Endodermal cell (in vitro differentiated cells): ENCODE measurements at regions not wholly inside any gene's neighbourhood (a gene's known extent, or its start where the extent isn't known, plus 50 kb on each side); places are given as distances from the start of the nearest gene placed in this dataset.

Source experiments
- DNase-seq: peaks from one replicate; pipeline ENCODE4 v3.0.0-alpha.2; 2017
- H3K27ac ChIP-seq: 2 replicates; pipeline ENCODE4 v1.5.1; 2013; ENCODE audit warnings: mild to moderate bottlenecking, low read depth, low read length, moderate library complexity
- H3K27me3 ChIP-seq: 2 replicates; pipeline ENCODE4 v1.6.1; 2013; ENCODE audit warnings: mild to moderate bottlenecking, low read length, moderate library complexity; ENCODE audit not compliant: insufficient read depth, control insufficient read depth, poor library complexity, severe bottlenecking
- H3K36me3 ChIP-seq: 2 replicates; pipeline ENCODE4 v1.7.0; 2013; ENCODE audit warnings: mild to moderate bottlenecking, low read length, moderate library complexity; ENCODE audit not compliant: control insufficient read depth, insufficient read depth
- H3K4me1 ChIP-seq: one replicate; pipeline ENCODE4 v1.7.0; 2013; ENCODE audit warnings: low read length; ENCODE audit not compliant: control insufficient read depth, insufficient read depth
- H3K4me3 ChIP-seq: 2 replicates; pipeline ENCODE4 v1.5.1; 2013; ENCODE audit warnings: mild to moderate bottlenecking, low read length, moderate library complexity
- H3K9ac ChIP-seq: 2 replicates; pipeline ENCODE4 v1.6.1; 2013; ENCODE audit warnings: mild to moderate bottlenecking, low read length, moderate library complexity; ENCODE audit not compliant: poor library complexity, severe bottlenecking; ENCODE audit errors: extremely low read depth
- H3K9me3 ChIP-seq: 2 replicates; pipeline ENCODE4 v1.6.1; 2013; ENCODE audit warnings: mild to moderate bottlenecking, low read length, moderate library complexity; ENCODE audit not compliant: control insufficient read depth
- H3K27ac Mint-ChIP-seq: 2 replicates; pipeline ENCODE4 v1.8.0; 2020; ENCODE audit warnings: mixed read lengths
- H3K27me3 Mint-ChIP-seq: 2 replicates; pipeline ENCODE4 v1.8.0; 2021; ENCODE audit warnings: mild to moderate bottlenecking, mixed read lengths; ENCODE audit not compliant: insufficient read depth
- H3K36me3 Mint-ChIP-seq: 2 replicates; pipeline ENCODE4 v1.8.0; 2020; ENCODE audit warnings: low read depth, mixed read lengths
- H3K4me1 Mint-ChIP-seq: 2 replicates; pipeline ENCODE4 v1.8.0; 2020; ENCODE audit warnings: mixed read lengths
- H3K4me3 Mint-ChIP-seq: 2 replicates; pipeline ENCODE4 v1.8.0; 2020; ENCODE audit warnings: mild to moderate bottlenecking, moderate library complexity, mixed read lengths
- H3K9me3 Mint-ChIP-seq: 2 replicates; pipeline ENCODE4 v1.8.0; 2020; ENCODE audit warnings: mild to moderate bottlenecking, mixed read lengths
- WGBS, 2 experiments: methylation state at CpG; one replicate each; pipeline versions ENCODE4 v1.1.5 to v1.1.7; 2013; ENCODE audit warnings: missing lambda C conversion rate in 2 of 2, mixed read lengths in 1 of 2; ENCODE audit not compliant: insufficient coverage in 1 of 2, insufficient read length in 1 of 2; 5-methylcytosine and 5-hydroxymethylcytosine counted together
- TF ChIP-seq, protein P1 (sequence below): fragments of 200-600 bp; sonication (generic); conservative IDR thresholded peaks from 2 replicates; pipeline ENCODE4 v1.5.0; 2021; ENCODE audit warnings: antibody characterized with exemption, mild to moderate bottlenecking

DNA sequence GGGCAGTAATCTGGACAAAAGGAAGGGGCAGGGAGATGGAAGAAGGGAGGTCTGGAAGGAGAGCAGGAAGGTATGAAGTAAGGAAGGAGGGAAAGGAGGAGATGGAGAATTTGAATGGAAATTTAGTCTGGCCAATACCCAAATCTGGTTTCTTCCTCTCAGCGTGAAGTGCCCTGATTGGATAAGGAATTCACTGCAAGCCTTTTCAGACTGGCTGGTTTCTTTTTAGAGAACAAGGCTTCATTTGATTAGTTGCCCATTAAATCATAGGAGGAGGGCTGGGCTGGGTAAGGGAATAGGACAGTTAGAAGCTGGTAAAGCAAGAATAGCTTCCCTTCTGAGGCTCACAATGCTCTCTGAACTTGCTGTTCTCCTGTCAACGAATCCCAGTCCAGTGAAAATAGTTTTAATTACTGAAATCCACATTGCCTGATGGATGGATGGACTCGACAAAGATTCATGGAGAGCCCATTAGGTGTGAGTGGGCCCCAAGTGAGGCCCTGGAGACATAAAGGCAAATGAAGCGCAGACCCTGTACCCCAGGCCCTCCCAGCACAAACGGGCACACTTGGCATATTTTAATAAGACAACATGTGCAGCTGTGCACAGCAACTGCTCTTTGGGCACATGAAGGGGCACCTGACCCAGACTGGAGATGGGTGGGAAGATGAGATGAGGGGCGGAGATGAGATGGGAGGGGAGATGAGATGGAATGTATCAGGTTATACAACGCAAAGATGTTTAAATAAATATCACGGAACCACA is 347.1 kb upstream of the GATB start:
- Mint-ChIP-seq H3K4me1 (no peaks in the 10 kb centered on the region), H3K9me3 (no peaks in the 10 kb centered on the region), H3K4me3 (no peak overlapping the region), H3K27ac (no peak overlapping the region), H3K27me3 (no peaks in the 10 kb centered on the region), H3K36me3 (no peaks in the 10 kb centered on the region)
- Histone ChIP-seq H3K27ac (no peak overlapping the region), H3K9ac (no peak overlapping the region), H3K4me1 (no peaks in the 10 kb centered on the region), H3K9me3 (no peaks in the 10 kb centered on the region), H3K36me3 (no peaks in the 10 kb centered on the region), H3K4me3 (no peak overlapping the region), H3K27me3 (no peaks in the 10 kb centered on the region)
- WGBS, 2 experiments = 93 to 98% methylated on average over 6 to 8 of the region's 8 CpGs
- TF ChIP-seq, protein P1, sequence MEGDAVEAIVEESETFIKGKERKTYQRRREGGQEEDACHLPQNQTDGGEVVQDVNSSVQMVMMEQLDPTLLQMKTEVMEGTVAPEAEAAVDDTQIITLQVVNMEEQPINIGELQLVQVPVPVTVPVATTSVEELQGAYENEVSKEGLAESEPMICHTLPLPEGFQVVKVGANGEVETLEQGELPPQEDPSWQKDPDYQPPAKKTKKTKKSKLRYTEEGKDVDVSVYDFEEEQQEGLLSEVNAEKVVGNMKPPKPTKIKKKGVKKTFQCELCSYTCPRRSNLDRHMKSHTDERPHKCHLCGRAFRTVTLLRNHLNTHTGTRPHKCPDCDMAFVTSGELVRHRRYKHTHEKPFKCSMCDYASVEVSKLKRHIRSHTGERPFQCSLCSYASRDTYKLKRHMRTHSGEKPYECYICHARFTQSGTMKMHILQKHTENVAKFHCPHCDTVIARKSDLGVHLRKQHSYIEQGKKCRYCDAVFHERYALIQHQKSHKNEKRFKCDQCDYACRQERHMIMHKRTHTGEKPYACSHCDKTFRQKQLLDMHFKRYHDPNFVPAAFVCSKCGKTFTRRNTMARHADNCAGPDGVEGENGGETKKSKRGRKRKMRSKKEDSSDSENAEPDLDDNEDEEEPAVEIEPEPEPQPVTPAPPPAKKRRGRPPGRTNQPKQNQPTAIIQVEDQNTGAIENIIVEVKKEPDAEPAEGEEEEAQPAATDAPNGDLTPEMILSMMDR = no peak
- no peak for DNase-seq

GRCh38 chr4:152106781-152107321 is 346.0 kb upstream of the GATB start:
- Histone ChIP-seq H3K9me3 (no peaks in the 10 kb centered on the region), H3K9ac (no peak overlapping the region), H3K27ac (no peak overlapping the region), H3K4me1 (no peaks in the 10 kb centered on the region), H3K27me3 (no peaks in the 10 kb centered on the region), H3K4me3 (no peak overlapping the region), H3K36me3 (no peaks in the 10 kb centered on the region)
- Mint-ChIP-seq H3K9me3 (no peaks in the 10 kb centered on the region), H3K4me3 (no peak overlapping the region), H3K4me1 (no peaks in the 10 kb centered on the region), H3K27ac (no peak overlapping the region), H3K36me3 (no peaks in the 10 kb centered on the region), H3K27me3 (no peaks in the 10 kb centered on the region)
- no peak for DNase-seq
- TF ChIP-seq, protein P1 = no peak
- 90 to 91% methylated on average over 5 to 6 of the region's 6 CpGs for WGBS, 2 experiments

DNA sequence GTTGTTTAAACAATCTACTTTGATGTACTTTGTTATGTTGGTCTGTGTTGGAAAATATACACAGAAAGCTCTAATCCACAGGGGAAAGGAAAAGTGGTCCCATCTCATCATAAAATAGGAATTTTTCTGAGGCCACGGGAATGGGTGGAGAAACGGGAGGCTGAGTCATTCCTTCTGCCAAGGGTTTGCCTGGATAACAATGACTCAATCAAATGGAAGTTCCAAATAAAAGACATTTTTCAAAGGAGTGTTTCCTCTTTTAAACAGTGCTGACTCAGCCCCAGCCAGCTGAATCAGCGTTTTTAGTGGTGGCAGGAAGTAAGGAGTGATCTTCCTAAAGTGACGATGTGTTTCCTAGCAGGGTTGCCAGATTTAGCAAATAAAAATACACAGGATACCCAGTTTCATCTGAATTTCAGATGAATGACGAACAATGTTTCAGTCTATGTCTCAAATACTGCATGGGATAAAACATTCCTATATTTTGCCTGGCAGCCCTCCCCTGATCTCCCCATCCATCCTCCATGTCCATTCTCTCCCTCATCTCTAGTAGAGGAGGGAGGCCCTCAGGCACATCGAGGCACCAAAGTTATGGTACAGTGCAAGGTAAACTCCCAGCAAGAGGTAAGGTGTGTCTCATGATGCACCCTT is 345.4 kb upstream of the GATB start:
- no peak overlapping the region for H3K4me3 ChIP-seq
- no peak for DNase-seq
- H3K27ac ChIP-seq = no peak overlapping the region
- H3K9me3 ChIP-seq = no peaks in the 10 kb centered on the region
- no peaks in the 10 kb centered on the region for H3K36me3 Mint-ChIP-seq
- H3K36me3 ChIP-seq = no peaks in the 10 kb centered on the region
- H3K27ac Mint-ChIP-seq = no peak overlapping the region
- H3K27me3 Mint-ChIP-seq = no peaks in the 10 kb centered on the region
- no peak overlapping the region for H3K4me3 Mint-ChIP-seq
- H3K4me1 Mint-ChIP-seq = no peaks in the 10 kb centered on the region
- TF ChIP-seq, protein P1 = no peak
- H3K4me1 ChIP-seq = no peaks in the 10 kb centered on the region
- H3K9ac ChIP-seq = no peak overlapping the region
- H3K27me3 ChIP-seq = no peaks in the 10 kb centered on the region
- 87 to 89% methylated on average over 5 to 6 of the region's 6 CpGs for WGBS, 2 experiments
- no peaks in the 10 kb centered on the region for H3K9me3 Mint-ChIP-seq
